ENCODE measurements at regions not wholly inside any gene's neighbourhood (a gene's known extent, or its start where the extent isn't known, plus 50 kb on each side); places are given as distances from the start of the nearest gene placed in this dataset.

GRCh38 chr3:18745472-18745871 lies 320.3 kb upstream of the SATB1 start:
- TF ChIP-seq ZBTB7A (IDR thresholded peaks at IDR 0.05; ENCODE audit: low read depth): no peak
- no peak for TF ChIP-seq TEAD4 (IDR thresholded peaks at IDR 0.05)
- TF ChIP-seq MAX (IDR thresholded peaks at IDR 0.05): no peak
- no peak for TF ChIP-seq FOXM1 (IDR thresholded peaks at IDR 0.05; ENCODE audit: borderline replicate concordance, low read depth)
- TF ChIP-seq CEBPB (IDR thresholded peaks at IDR 0.05): no peak
- no peak for TF ChIP-seq CREB1 (IDR thresholded peaks at IDR 0.05; ENCODE audit: low read depth)
- no peak for TF ChIP-seq NFIC (IDR thresholded peaks at IDR 0.05)
- TF ChIP-seq EGR1 (IDR thresholded peaks at IDR 0.05): no peak
- no peak for TF ChIP-seq USF1 (IDR thresholded peaks at IDR 0.05)
- TF ChIP-seq REST (IDR thresholded peaks at IDR 0.05; ENCODE audit: low read depth): no peak

GRCh38 chr3:18744472-18744871 lies 319.3 kb upstream of the SATB1 start:
- TF ChIP-seq EGR1 (IDR thresholded peaks at IDR 0.05) (no peak), NFIC (IDR thresholded peaks at IDR 0.05) (no peak), CEBPB (IDR thresholded peaks at IDR 0.05) (no peak), ZBTB7A (IDR thresholded peaks at IDR 0.05; ENCODE audit: low read depth) (no peak), USF1 (IDR thresholded peaks at IDR 0.05) (no peak), TEAD4 (IDR thresholded peaks at IDR 0.05) (no peak), EP300 (IDR thresholded peaks at IDR 0.05; ENCODE audit: borderline replicate concordance) (no peak)

GRCh38 chr3:18743761-18744160 lies 318.6 kb upstream of the SATB1 start:
- TF ChIP-seq YY1 (IDR thresholded peaks at IDR 0.05; ENCODE audit: low read depth): no peak
- no peak for TF ChIP-seq TEAD4 (IDR thresholded peaks at IDR 0.05)
- no peak for TF ChIP-seq EP300 (IDR thresholded peaks at IDR 0.05; ENCODE audit: borderline replicate concordance)
- TF ChIP-seq REST (IDR thresholded peaks at IDR 0.05; ENCODE audit: low read depth): no peak
- no peak for TF ChIP-seq MAX (IDR thresholded peaks at IDR 0.05)
- TF ChIP-seq EGR1 (IDR thresholded peaks at IDR 0.05): no peak
- no peak for TF ChIP-seq CREB1 (IDR thresholded peaks at IDR 0.05; ENCODE audit: low read depth)
- TF ChIP-seq CEBPB (IDR thresholded peaks at IDR 0.05): no peak
- TF ChIP-seq RAD21 (IDR thresholded peaks at IDR 0.05; ENCODE audit: low read depth): no peak
- TF ChIP-seq ZBTB7A (IDR thresholded peaks at IDR 0.05; ENCODE audit: low read depth): no peak
- no peak for TF ChIP-seq USF1 (IDR thresholded peaks at IDR 0.05)
- no peak for TF ChIP-seq TAF1 (IDR thresholded peaks at IDR 0.05; ENCODE audit: low read depth)
- TF ChIP-seq TCF12 (IDR thresholded peaks at IDR 0.05; ENCODE audit: low read depth): no peak
- TF ChIP-seq FOXM1 (IDR thresholded peaks at IDR 0.05; ENCODE audit: borderline replicate concordance, low read depth): no peak
- no peak for TF ChIP-seq NFIC (IDR thresholded peaks at IDR 0.05)

GRCh38 chr3:18740631-18741583 lies 315.8 kb upstream of the SATB1 start:
- no peak for TF ChIP-seq ZBTB7A (IDR thresholded peaks at IDR 0.05; ENCODE audit: low read depth)
- TF ChIP-seq EP300 (IDR thresholded peaks at IDR 0.05; ENCODE audit: borderline replicate concordance): no peak
- no peak for TF ChIP-seq TCF12 (IDR thresholded peaks at IDR 0.05; ENCODE audit: low read depth)
- TF ChIP-seq YY1 (IDR thresholded peaks at IDR 0.05; ENCODE audit: low read depth): no peak
- TF ChIP-seq CREB1 (IDR thresholded peaks at IDR 0.05; ENCODE audit: low read depth): no peak
- TF ChIP-seq REST (IDR thresholded peaks at IDR 0.05; ENCODE audit: low read depth): no peak
- no peak for TF ChIP-seq TAF1 (IDR thresholded peaks at IDR 0.05; ENCODE audit: low read depth)
- no peak for TF ChIP-seq TEAD4 (IDR thresholded peaks at IDR 0.05)
- no peak for TF ChIP-seq MAX (IDR thresholded peaks at IDR 0.05)
- no peak for TF ChIP-seq NFIC (IDR thresholded peaks at IDR 0.05)
- TF ChIP-seq USF1 (IDR thresholded peaks at IDR 0.05): no peak
- no peak for TF ChIP-seq RAD21 (IDR thresholded peaks at IDR 0.05; ENCODE audit: low read depth)

Data from Ishikawa (cell line).